Tibial nerve (tissue), 4 donors: ENCODE measurements at regions not wholly inside any gene's neighbourhood (a gene's known extent, or its start where the extent isn't known, plus 50 kb on each side); places are given as distances from the start of the nearest gene placed in this dataset.

Experiments
- CTCF ChIP-seq, 5 experiments: fragments of 200-600 bp in 3 of 5; fragments of 450-650 bp in 2 of 5; sonication (generic) in 3 of 5; IDR thresholded peaks; one replicate each; pipeline ENCODE4 v1.5.1; 2016 to 2019; ENCODE audit warnings: antibody characterized with exemption in 5 of 5, mild to moderate bottlenecking in 3 of 5, moderate library complexity in 2 of 5
- EP300 ChIP-seq, 2 donors: sonication (generic); formaldehyde crosslinking; IDR thresholded peaks; one replicate each; pipeline ENCODE4 v1.6.1; 2017; ENCODE audit warnings: antibody characterized with exemption in 2 of 2, mild to moderate bottlenecking in 1 of 2

DNA sequence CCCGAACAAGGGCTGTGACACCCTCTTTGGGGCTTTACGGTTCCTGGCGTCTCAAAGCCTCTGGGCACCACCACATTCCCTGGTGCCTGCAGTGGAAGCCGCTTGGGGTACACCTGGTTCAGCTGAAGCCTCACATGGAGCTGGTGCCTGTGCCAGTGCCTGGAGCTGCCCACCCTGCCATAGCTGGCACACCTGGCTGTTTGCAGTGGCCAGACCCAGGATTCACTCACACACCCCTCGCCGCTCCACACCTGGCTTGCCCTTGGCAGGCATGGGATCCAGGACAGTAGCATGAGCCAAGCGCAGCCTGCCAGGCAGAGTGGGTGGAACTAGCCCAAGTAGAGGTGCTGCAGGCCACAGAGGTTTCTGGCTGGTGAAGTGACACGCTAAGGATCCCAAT is 641.8 kb downstream of the TLE4 start:
- TF ChIP-seq CTCF (IDR thresholded peaks at IDR 0.05), result no peak
- TF ChIP-seq EP300 (IDR thresholded peaks at IDR 0.05), result no peak
